ENCODE measurements at regions not wholly inside any gene's neighbourhood (a gene's known extent, or its start where the extent isn't known, plus 50 kb on each side); places are given as distances from the start of the nearest gene placed in this dataset.

GRCh38 chr2:64831977-64832328, 157.2 kb upstream of the SLC1A4 start:
- DNase-seq, result no peak

GRCh38 chr2:64832936-64833335, 156.3 kb upstream of the SLC1A4 start:
- no peak for DNase-seq

- no peak for DNase-seq
Measured at GRCh38 chr2:64836566-64836965, 152.6 kb upstream of the SLC1A4 start.

GRCh38 chr2:64837116-64837731, 152.0 kb upstream of the SLC1A4 start:
- no peak for DNase-seq

- DNase-seq, result peak in 1 of 2 donors; percentile 55
Measured at GRCh38 chr2:64837925-64838641, 151.1 kb upstream of the SLC1A4 start.

- peak in 1 of 2 donors; percentile 28 for DNase-seq
Measured at GRCh38 chr2:64838817-64839216, 150.4 kb upstream of the SLC1A4 start.

GRCh38 chr2:64839844-64840243, 149.4 kb upstream of the SLC1A4 start:
- no peak for DNase-seq

GRCh38 chr2:64840426-64840881, 148.7 kb upstream of the SLC1A4 start:
- no peak for DNase-seq

- peak in 1 of 2 donors; percentile 31 for DNase-seq
Measured at GRCh38 chr2:64841461-64841860, 147.7 kb upstream of the SLC1A4 start.

- no peak for DNase-seq
Measured at GRCh38 chr2:64842030-64842429, 147.2 kb upstream of the SLC1A4 start.

- no peak for DNase-seq
Measured at GRCh38 chr2:64844087-64844486, 145.1 kb upstream of the SLC1A4 start.

GRCh38 chr2:64845273-64845905, 143.8 kb upstream of the SLC1A4 start:
- DNase-seq, result no peak

- no peak for DNase-seq
Measured at GRCh38 chr2:64846177-64846576, 143.0 kb upstream of the SLC1A4 start.

GRCh38 chr2:64847930-64848329, 141.3 kb upstream of the SLC1A4 start:
- DNase-seq, result no peak

- no peak for DNase-seq
Measured at GRCh38 chr2:64848363-64848762, 140.8 kb upstream of the SLC1A4 start.

GRCh38 chr2:64848945-64849344, 140.3 kb upstream of the SLC1A4 start:
- DNase-seq, result no peak

- DNase-seq, result no peak
Measured at GRCh38 chr2:64850642-64851041, 138.6 kb upstream of the SLC1A4 start.

- peak; percentile 12 to 78 for DNase-seq
Measured at GRCh38 chr2:64852771-64853241, 136.4 kb upstream of the SLC1A4 start.

- no peak for DNase-seq
Measured at GRCh38 chr2:64853306-64853705, 135.9 kb upstream of the SLC1A4 start.

GRCh38 chr2:64853894-64854293, 135.3 kb upstream of the SLC1A4 start:
- no peak for DNase-seq

GRCh38 chr2:64854773-64855237, 134.4 kb upstream of the SLC1A4 start:
- DNase-seq, result peak in 1 of 2 donors; percentile 60

GRCh38 chr2:64857581-64858471, 131.4 kb upstream of the SLC1A4 start:
- DNase-seq, result no peak

Data from bone marrow (tissue), 2 donors.